H1 (cell line): ENCODE measurements at regions not wholly inside any gene's neighbourhood (a gene's known extent, or its start where the extent isn't known, plus 50 kb on each side); places are given as distances from the start of the nearest gene placed in this dataset.

Source experiments
- CTCF ChIA-PET: fragments of 300-600 bp; sonication (Branson Sonifier 250); formaldehyde crosslinking; loops from one replicate; lab custom pipeline; 2021; ENCODE audit not compliant: partially characterized antibody; lab: Charles Lee
- POLR2A ChIA-PET: fragments of 300-600 bp; sonication (Branson Sonifier 250); formaldehyde crosslinking; loops from one replicate; lab custom pipeline; 2021; ENCODE audit warnings: inconsistent platforms; ENCODE audit not compliant: partially characterized antibody; lab: Charles Lee
- DNase-seq, 2 experiments: peaks; one replicate each; pipeline versions ENCODE4 v3.0.0 to v3.0.0-alpha.2; 2010 to 2022; ENCODE audit warnings: low spot score in 2 of 2, low read depth in 1 of 2, mixed read lengths in 1 of 2
- FAIRE-seq: peaks from 2 replicates; lab custom pipeline; 2011; peaks lifted over from hg19 to GRCh38; lab: Jason Lieb, UNC
- H2AFZ ChIP-seq: 2 replicates; pipeline ENCODE4 v1.8.1; 2012; ENCODE audit warnings: low read length, inconsistent platforms
- H2AK5ac ChIP-seq: 2 replicates; pipeline ENCODE4 v1.6.1; 2013; ENCODE audit warnings: low read depth, low read length
- H2BK120ac ChIP-seq: replicated peaks from 2 replicates; pipeline ENCODE3; 2013; ENCODE audit warnings: low read depth, low read length, inconsistent platforms
- H2BK12ac ChIP-seq: 2 replicates; pipeline ENCODE4 v1.6.1; 2013; ENCODE audit warnings: low read depth, low read length
- H2BK15ac ChIP-seq: 2 replicates; pipeline ENCODE4 v1.6.1; 2013; ENCODE audit warnings: low read length
- H2BK20ac ChIP-seq: 2 replicates; pipeline ENCODE4 v1.6.1; 2013; ENCODE audit warnings: low read length
- H2BK5ac ChIP-seq: 2 replicates; pipeline ENCODE4 v1.6.1; 2013; ENCODE audit warnings: low read depth, low read length
- H3K14ac ChIP-seq: 2 replicates; pipeline ENCODE4 v1.6.1; 2013; ENCODE audit warnings: inconsistent platforms; ENCODE audit not compliant: insufficient read length
- H3K18ac ChIP-seq: 2 replicates; pipeline ENCODE4 v1.6.1; 2013; ENCODE audit warnings: low read length; ENCODE audit errors: extremely low read depth
- H3K23ac ChIP-seq: 2 replicates; pipeline ENCODE4 v1.6.1; 2013; ENCODE audit warnings: inconsistent platforms; ENCODE audit not compliant: insufficient read length
- H3K23me2 ChIP-seq: 2 replicates; pipeline ENCODE4 v1.6.1; 2013; ENCODE audit warnings: low read depth, low read length
- H3K27ac ChIP-seq: 2 replicates; pipeline ENCODE4 v1.6.1; 2011; ENCODE audit warnings: low read depth, low read length, inconsistent platforms
- H3K27me3 ChIP-seq, 4 experiments: replicated peaks in 1 of 4; 1 replicate in 1 of 4; 2 replicates in 3 of 4; pipeline versions ENCODE4 v1.6.1 to v1.8.1; 2011 to 2013; ENCODE audit warnings: low read length in 3 of 4, mild to moderate bottlenecking in 3 of 4, inconsistent platforms in 2 of 4, mixed read lengths in 2 of 4, moderate library complexity in 1 of 4; ENCODE audit not compliant: control insufficient read depth in 3 of 4, insufficient read depth in 3 of 4; ENCODE audit errors: extremely low read depth in 1 of 4
- H3K36me3 ChIP-seq, 4 experiments: 2 replicates each; pipeline versions ENCODE4 v1.6.1 to v1.8.1; 2011 to 2013; ENCODE audit warnings: mild to moderate bottlenecking in 4 of 4, low read length in 3 of 4, moderate library complexity in 2 of 4, control low read depth in 1 of 4, inconsistent platforms in 1 of 4; ENCODE audit not compliant: insufficient read depth in 4 of 4, control insufficient read depth in 2 of 4
- H3K4ac ChIP-seq: replicated peaks from 2 replicates; pipeline ENCODE3; 2013; ENCODE audit warnings: low read length, low read depth, mixed read lengths, inconsistent platforms; ENCODE audit not compliant: insufficient read length
- H3K4me1 ChIP-seq, 4 experiments: replicated peaks in 1 of 4; 1 replicate in 1 of 4; 2 replicates in 3 of 4; pipeline versions ENCODE4 v1.6.1 to v1.8.1; 2011 to 2013; ENCODE audit warnings: low read length in 3 of 4, inconsistent platforms in 2 of 4, mixed read lengths in 1 of 4; ENCODE audit not compliant: insufficient read depth in 4 of 4, control insufficient read depth in 3 of 4
- H3K4me2 ChIP-seq, 2 experiments: 2 replicates each; pipeline versions ENCODE4 v1.6.1 to v1.8.1; 2011 to 2013; ENCODE audit warnings: low read depth in 2 of 2, low read length in 2 of 2, control low read depth in 1 of 2, inconsistent platforms in 1 of 2, mild to moderate bottlenecking in 1 of 2; ENCODE audit not compliant: insufficient read depth in 1 of 2
- H3K4me3 ChIP-seq, 4 experiments: fragments of 200-600, 300-600 bp in 1 of 4; sonication (generic), shearing (Covaris generic), sonication (Bioruptor Twin) in 1 of 4; 2 replicates each; pipeline versions ENCODE4 v1.5.1 to v1.8.1; 2011 to 2016; ENCODE audit warnings: low read length in 4 of 4, low read depth in 3 of 4, control low read depth in 2 of 4, inconsistent platforms in 2 of 4, mild to moderate bottlenecking in 2 of 4, mixed read lengths in 1 of 4, moderate library complexity in 1 of 4; ENCODE audit not compliant: insufficient read depth in 2 of 4; ENCODE audit errors: extremely low read depth in 1 of 4
- H3K56ac ChIP-seq: replicated peaks from 2 replicates; pipeline ENCODE3; 2013; ENCODE audit warnings: low read depth, mild to moderate bottlenecking, mixed read lengths, low read length, inconsistent platforms; ENCODE audit not compliant: insufficient read length
- H3K79me1 ChIP-seq: 2 replicates; pipeline ENCODE4 v1.6.1; 2013; ENCODE audit warnings: low read depth, low read length, control low read depth
- H3K79me2 ChIP-seq, 2 experiments: 2 replicates each; pipeline versions ENCODE4 v1.6.1 to v1.8.1; 2012 to 2013; ENCODE audit warnings: low read length in 2 of 2, mild to moderate bottlenecking in 2 of 2, inconsistent platforms in 1 of 2; ENCODE audit not compliant: insufficient read depth in 2 of 2, control insufficient read depth in 1 of 2
- H3K9ac ChIP-seq, 4 experiments: replicated peaks in 1 of 4; 1 replicate in 1 of 4; 2 replicates in 3 of 4; pipeline versions ENCODE4 v1.6.1 to v1.8.1; 2011 to 2013; ENCODE audit warnings: low read depth in 3 of 4, low read length in 3 of 4, control low read depth in 2 of 4, mild to moderate bottlenecking in 2 of 4, moderate library complexity in 2 of 4, inconsistent platforms in 1 of 4; ENCODE audit errors: extremely low read depth in 1 of 4
- H3K9me3 ChIP-seq, 2 experiments: 2 replicates each; pipeline versions ENCODE4 v1.6.1 to v1.8.1; 2012 to 2013; ENCODE audit warnings: mild to moderate bottlenecking in 2 of 2, moderate library complexity in 2 of 2, control low read depth in 1 of 2, inconsistent platforms in 1 of 2, low read depth in 1 of 2, low read length in 1 of 2, mixed read lengths in 1 of 2; ENCODE audit not compliant: insufficient read depth in 2 of 2
- H4K20me1 ChIP-seq, 2 experiments: replicated peaks in 1 of 2; 2 replicates each; pipeline versions ENCODE3 to v1.8.1; 2011 to 2013; ENCODE audit warnings: inconsistent platforms in 2 of 2, low read length in 2 of 2, mild to moderate bottlenecking in 1 of 2; ENCODE audit not compliant: insufficient read depth in 2 of 2, control insufficient read depth in 1 of 2
- H4K5ac ChIP-seq: 2 replicates; pipeline ENCODE4 v1.6.1; 2013; ENCODE audit warnings: low read length, low read depth, mixed read lengths, inconsistent platforms; ENCODE audit not compliant: insufficient read length
- H4K8ac ChIP-seq: 2 replicates; pipeline ENCODE4 v1.8.0; 2013; ENCODE audit warnings: mild to moderate bottlenecking, moderate library complexity, low read length, inconsistent platforms; ENCODE audit not compliant: insufficient read depth; ENCODE audit errors: extremely low read depth
- H4K91ac ChIP-seq: replicated peaks from 2 replicates; pipeline ENCODE3; 2013; ENCODE audit warnings: low read length, mixed read lengths, inconsistent platforms; ENCODE audit not compliant: insufficient read length
- CEBPB ChIP-seq: IDR thresholded peaks from 2 replicates; pipeline ENCODE4 v1.6.1; 2012; ENCODE audit warnings: low read depth, low read length
- HDAC2 ChIP-seq, 2 experiments: fragments of 300-600 bp in 1 of 2; sonication (generic) in 1 of 2; IDR thresholded peaks; 2 replicates each; pipeline ENCODE4 v1.6.1; 2011 to 2012; ENCODE audit warnings: low read depth in 2 of 2, low read length in 2 of 2, mild to moderate bottlenecking in 2 of 2, moderate library complexity in 2 of 2, borderline replicate concordance in 1 of 2, inconsistent platforms in 1 of 2
- NANOG ChIP-seq: IDR thresholded peaks from 2 replicates; pipeline ENCODE4 v1.6.1; 2011; ENCODE audit warnings: low read length, low read depth, mild to moderate bottlenecking, inconsistent platforms; ENCODE audit not compliant: insufficient read depth, poor library complexity, severe bottlenecking
- NRF1 ChIP-seq: IDR thresholded peaks from 2 replicates; pipeline ENCODE4 v1.6.1; 2011; ENCODE audit warnings: mild to moderate bottlenecking, low read depth, low read length, improper control_type of control experiment
- RFX5 ChIP-seq: IDR thresholded peaks from 2 replicates; pipeline ENCODE4 v1.6.1; 2011; ENCODE audit warnings: low read depth, low read length, improper control_type of control experiment, borderline replicate concordance
- SIN3A ChIP-seq, 2 experiments: IDR thresholded peaks in 1 of 2; conservative IDR thresholded peaks in 1 of 2; 2 replicates each; pipeline ENCODE4 v1.6.1; 2011 to 2012; ENCODE audit warnings: low read length in 2 of 2, improper control_type of control experiment in 1 of 2, low read depth in 1 of 2, mild to moderate bottlenecking in 1 of 2
- SP1 ChIP-seq: IDR thresholded peaks from 2 replicates; pipeline ENCODE4 v1.6.1; 2011; ENCODE audit warnings: low read depth, low read length
- TAF7 ChIP-seq: optimal IDR thresholded peaks from 2 replicates; pipeline ENCODE3; 2011; ENCODE audit warnings: low read depth, mild to moderate bottlenecking, inconsistent platforms, low read length, moderate library complexity, borderline replicate concordance

GRCh38 chr4:132264176-132264575 lies 884.9 kb upstream of the PCDH10 start:
- Histone ChIP-seq H2BK120ac (no peak overlapping the region), H3K23me2 (no peaks in the 10 kb centered on the region), H3K79me1 (no peaks in the 10 kb centered on the region), H3K27me3 (no peaks in the 10 kb centered on the region), H2AFZ (0 out of 2 replicates have a peak overlapping the region, but pooled peaks have one; percentile 29), H3K23ac (no peak overlapping the region), H4K5ac (no peak overlapping the region), H3K79me2 (no peaks in the 10 kb centered on the region), H2BK20ac (no peak overlapping the region), H3K18ac (no peak overlapping the region), H3K4me2 (no peak overlapping the region), H3K14ac (no peak overlapping the region), H3K27ac (no peak overlapping the region), H3K4me1 (no peaks in the 10 kb centered on the region), H3K4ac (no peak overlapping the region), H3K9ac (no peak overlapping the region), H2AK5ac (no peak overlapping the region), H2BK15ac (no peak overlapping the region)
- ChIA-PET POLR2A (no interaction called here), CTCF (interaction anchor here (0.8 to 0.9 kb wide), 2 partner anchors 12 kb away, joined by 3 to 4 read pairs; no protein-coding TSS in a partner anchor)
- TF ChIP-seq NANOG (no peak), NRF1 (no peak), TAF7 (no peak), SIN3A (conservative IDR thresholded peaks at IDR 0.05 in 1 of 2, IDR thresholded peaks at IDR 0.05 in 1 of 2; ENCODE audit: low read depth in 1 of 2, low read length in 2 of 2) (no peak), HDAC2 (IDR thresholded peaks at IDR 0.05; ENCODE audit: borderline replicate concordance in 1 of 2, low read depth in 2 of 2, low read length in 2 of 2) (no peak), CEBPB (no peak), RFX5 (no peak), SP1 (no peak)
- TF ChIP-seq, all 59 proteins: peak for 0
- Histone ChIP-seq H2BK12ac (no peak overlapping the region), H3K36me3 (no peaks in the 10 kb centered on the region), H3K56ac (no peak overlapping the region), H3K4me3 (no peak overlapping the region), H4K8ac (no peak overlapping the region), H2BK5ac (no peak overlapping the region), H4K20me1 (no peaks in the 10 kb centered on the region), H4K91ac (no peak overlapping the region), H3K9me3 (no peaks in the 10 kb centered on the region)
- no peak for DNase-seq
- FAIRE-seq: no peak
